Chondrocyte (in vitro differentiated cells): ENCODE measurements at regions not wholly inside any gene's neighbourhood (a gene's known extent, or its start where the extent isn't known, plus 50 kb on each side); places are given as distances from the start of the nearest gene placed in this dataset.

ENCODE experiments used
- DNase-seq: peaks from one replicate; pipeline ENCODE4 v3.0.0; 2021; ENCODE audit warnings: mixed read lengths, low spot score
- H3K27ac Mint-ChIP-seq: one replicate; pipeline ENCODE4 v1.8.0; 2021; ENCODE audit warnings: mild to moderate bottlenecking, moderate library complexity, mixed read lengths; ENCODE audit not compliant: unreplicated experiment
- H3K27me3 Mint-ChIP-seq: 2 replicates; pipeline ENCODE4 v1.8.0; 2021; ENCODE audit warnings: low read depth, mixed read lengths
- H3K36me3 Mint-ChIP-seq: 2 replicates; pipeline ENCODE4 v1.8.0; 2021; ENCODE audit warnings: low read depth, mixed read lengths
- H3K4me1 Mint-ChIP-seq: 2 replicates; pipeline ENCODE4 v1.8.0; 2021; ENCODE audit warnings: low read depth, mild to moderate bottlenecking, mixed read lengths
- H3K4me3 Mint-ChIP-seq: one replicate; pipeline ENCODE4 v1.8.0; 2021; ENCODE audit warnings: mild to moderate bottlenecking, moderate library complexity, mixed read lengths; ENCODE audit not compliant: unreplicated experiment
- H3K9me3 Mint-ChIP-seq: 2 replicates; pipeline ENCODE4 v1.8.0; 2021; ENCODE audit warnings: low read depth, mixed read lengths
- TF ChIP-seq, protein P1 (sequence below): fragments of 200-600 bp; sonication (generic); IDR thresholded peaks from 2 replicates; pipeline ENCODE4 v1.5.0; 2021; ENCODE audit warnings: antibody characterized with exemption, mild to moderate bottlenecking, moderate library complexity

DNA sequence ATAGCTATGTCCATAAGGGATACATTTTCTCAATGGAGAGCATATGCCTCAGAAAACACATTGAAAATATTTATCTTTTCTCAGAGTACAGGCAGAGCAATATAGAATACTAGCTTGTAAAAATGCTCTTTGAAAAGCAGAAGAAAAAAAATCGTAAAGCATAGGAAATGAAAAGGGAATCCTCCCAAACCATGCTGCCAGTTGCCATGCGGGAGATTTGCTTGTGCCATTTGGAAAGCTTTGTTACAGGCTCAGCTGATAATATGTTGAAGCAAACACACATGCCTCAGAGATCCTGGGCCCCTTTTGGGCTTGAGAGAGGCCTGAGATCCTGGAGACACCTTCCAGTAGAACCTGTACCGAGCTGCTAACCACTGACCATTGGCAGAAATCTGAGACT, 697.1 kb downstream of the BCL11A start:
- H3K27ac Mint-ChIP-seq, result no peak overlapping the region
- H3K27me3 Mint-ChIP-seq, result peaks cover 8% of the 10 kb centered on the region

DNA sequence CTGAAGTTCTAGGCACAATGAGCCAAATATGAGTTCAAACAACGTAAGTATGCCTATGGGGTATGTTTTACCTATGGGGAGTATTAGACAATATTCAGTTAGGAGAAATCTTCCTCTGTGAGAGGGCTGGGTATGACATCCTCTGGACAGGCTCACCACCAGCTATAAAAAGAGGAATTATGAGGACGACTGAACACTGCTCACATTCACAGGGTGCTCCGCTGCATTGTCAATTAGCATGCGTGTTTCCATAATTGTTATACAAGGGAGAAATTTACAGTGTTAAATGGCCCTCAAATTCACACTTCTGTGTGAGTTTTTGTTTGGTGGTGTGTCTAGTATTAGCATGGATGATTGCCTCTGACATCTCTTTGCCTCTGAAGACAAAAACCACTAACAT, 700.4 kb downstream of the BCL11A start:
- H3K4me3 Mint-ChIP-seq, result no peak overlapping the region
- peaks cover 4% of the 10 kb centered on the region for H3K9me3 Mint-ChIP-seq
- TF ChIP-seq, protein P1, sequence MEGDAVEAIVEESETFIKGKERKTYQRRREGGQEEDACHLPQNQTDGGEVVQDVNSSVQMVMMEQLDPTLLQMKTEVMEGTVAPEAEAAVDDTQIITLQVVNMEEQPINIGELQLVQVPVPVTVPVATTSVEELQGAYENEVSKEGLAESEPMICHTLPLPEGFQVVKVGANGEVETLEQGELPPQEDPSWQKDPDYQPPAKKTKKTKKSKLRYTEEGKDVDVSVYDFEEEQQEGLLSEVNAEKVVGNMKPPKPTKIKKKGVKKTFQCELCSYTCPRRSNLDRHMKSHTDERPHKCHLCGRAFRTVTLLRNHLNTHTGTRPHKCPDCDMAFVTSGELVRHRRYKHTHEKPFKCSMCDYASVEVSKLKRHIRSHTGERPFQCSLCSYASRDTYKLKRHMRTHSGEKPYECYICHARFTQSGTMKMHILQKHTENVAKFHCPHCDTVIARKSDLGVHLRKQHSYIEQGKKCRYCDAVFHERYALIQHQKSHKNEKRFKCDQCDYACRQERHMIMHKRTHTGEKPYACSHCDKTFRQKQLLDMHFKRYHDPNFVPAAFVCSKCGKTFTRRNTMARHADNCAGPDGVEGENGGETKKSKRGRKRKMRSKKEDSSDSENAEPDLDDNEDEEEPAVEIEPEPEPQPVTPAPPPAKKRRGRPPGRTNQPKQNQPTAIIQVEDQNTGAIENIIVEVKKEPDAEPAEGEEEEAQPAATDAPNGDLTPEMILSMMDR, result no peak

More for the DNA sequence above, 697.1 kb downstream of the BCL11A start:
- no peaks in the 10 kb centered on the region for H3K36me3 Mint-ChIP-seq
- TF ChIP-seq, protein P1, result no peak
- peaks cover 7% of the 10 kb centered on the region for H3K9me3 Mint-ChIP-seq
- no peaks in the 10 kb centered on the region for H3K4me1 Mint-ChIP-seq
- no peak for DNase-seq
- no peak overlapping the region for H3K4me3 Mint-ChIP-seq

DNA sequence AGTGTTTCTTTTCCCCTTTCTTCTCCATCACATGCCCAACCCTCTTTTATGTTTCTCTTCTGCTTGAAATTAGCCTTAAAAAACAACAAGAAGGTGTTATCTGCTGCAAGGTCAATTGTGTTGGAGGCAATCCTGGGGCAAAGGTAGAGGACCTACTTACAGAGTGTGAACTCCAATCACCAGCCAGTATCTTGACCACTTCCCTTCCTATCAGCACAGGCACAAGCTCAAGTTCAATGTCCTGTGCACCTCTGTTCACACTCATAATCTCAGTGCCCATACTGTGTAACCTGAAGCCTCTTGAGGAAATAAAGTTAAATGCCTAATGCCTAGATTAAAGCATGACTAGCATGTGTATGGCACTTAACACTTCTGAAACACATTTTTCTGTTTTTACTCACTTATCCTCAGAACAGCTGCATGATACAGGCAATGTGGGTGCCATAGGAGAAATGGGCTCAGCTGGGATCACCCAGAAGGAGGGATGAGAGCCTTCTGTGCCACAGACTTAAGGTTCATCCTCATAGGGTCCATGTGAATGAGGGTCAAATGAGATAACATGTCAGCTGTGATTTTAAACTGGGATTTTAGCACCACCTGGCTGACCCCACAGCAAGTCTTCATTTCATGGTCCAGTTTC, 701.5 kb downstream of the BCL11A start:
- Mint-ChIP-seq H3K4me3 (no peak overlapping the region), H3K4me1 (no peaks in the 10 kb centered on the region), H3K36me3 (no peaks in the 10 kb centered on the region), H3K27me3 (peaks cover 8% of the 10 kb centered on the region), H3K27ac (no peak overlapping the region), H3K9me3 (no peaks in the 10 kb centered on the region)
- TF ChIP-seq, protein P1, result no peak
- DNase-seq, result no peak

More for the DNA sequence above, 700.4 kb downstream of the BCL11A start:
- no peak for DNase-seq
- no peak overlapping the region for H3K27ac Mint-ChIP-seq
- peaks cover 8% of the 10 kb centered on the region for H3K27me3 Mint-ChIP-seq
- no peaks in the 10 kb centered on the region for H3K4me1 Mint-ChIP-seq
- no peaks in the 10 kb centered on the region for H3K36me3 Mint-ChIP-seq

DNA sequence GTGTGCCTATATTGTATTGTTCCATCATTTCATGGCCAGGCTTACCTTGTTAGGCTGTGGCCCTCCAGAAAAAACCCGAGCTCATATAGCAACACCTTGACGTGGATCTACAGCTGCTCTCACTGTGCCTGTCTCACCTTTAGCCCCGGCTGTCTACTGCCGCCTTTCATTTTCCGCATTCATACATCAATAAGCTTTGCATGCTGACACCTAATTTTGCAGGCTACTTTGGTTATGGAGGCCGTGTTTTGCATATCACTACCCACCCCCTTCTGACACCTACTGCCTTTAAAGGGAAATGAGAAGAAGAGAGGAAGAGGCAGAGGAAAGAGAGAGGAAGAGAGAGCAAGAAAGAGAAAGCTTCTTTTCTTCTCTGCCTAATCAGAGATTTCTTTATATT, 702.9 kb downstream of the BCL11A start:
- no peaks in the 10 kb centered on the region for H3K36me3 Mint-ChIP-seq
- TF ChIP-seq, protein P1, result no peak
- no peak overlapping the region for H3K4me3 Mint-ChIP-seq
- no peaks in the 10 kb centered on the region for H3K4me1 Mint-ChIP-seq
- no peak for DNase-seq
- no peak overlapping the region for H3K27ac Mint-ChIP-seq
- H3K9me3 Mint-ChIP-seq, result no peaks in the 10 kb centered on the region
- H3K27me3 Mint-ChIP-seq, result peaks cover 8% of the 10 kb centered on the region

DNA sequence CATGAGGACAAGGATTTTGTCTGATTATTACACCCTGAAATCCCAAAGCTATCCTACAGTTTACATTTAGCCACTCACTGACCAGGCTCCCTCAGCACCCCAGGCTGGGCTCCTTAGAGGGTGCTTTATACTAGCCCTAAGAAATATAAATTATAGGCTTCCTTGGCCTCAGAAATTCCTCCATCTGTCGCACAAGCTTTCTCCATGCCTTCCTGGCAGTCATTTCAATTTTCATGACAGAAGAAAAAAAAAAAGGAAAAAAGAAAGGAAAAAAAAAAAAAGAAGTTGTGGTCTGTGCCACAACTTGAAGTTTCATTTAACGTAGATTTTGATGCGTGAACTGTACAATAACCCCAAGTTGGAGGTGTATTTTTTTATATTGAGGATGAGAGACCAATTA, 719.5 kb downstream of the BCL11A start:
- Mint-ChIP-seq H3K27me3 (no peaks in the 10 kb centered on the region), H3K27ac (no peak overlapping the region), H3K9me3 (peaks cover 5% of the 10 kb centered on the region), H3K4me1 (no peaks in the 10 kb centered on the region), H3K36me3 (no peaks in the 10 kb centered on the region), H3K4me3 (no peak overlapping the region)
- TF ChIP-seq, protein P1, result no peak
- DNase-seq, result no peak
